H1 (cell line): ENCODE measurements at regions not wholly inside any gene's neighbourhood (a gene's known extent, or its start where the extent isn't known, plus 50 kb on each side); places are given as distances from the start of the nearest gene placed in this dataset.

Source experiments
- CTCF ChIA-PET: fragments of 300-600 bp; sonication (Branson Sonifier 250); formaldehyde crosslinking; loops from one replicate; lab custom pipeline; 2021; ENCODE audit not compliant: partially characterized antibody; lab: Charles Lee
- POLR2A ChIA-PET: fragments of 300-600 bp; sonication (Branson Sonifier 250); formaldehyde crosslinking; loops from one replicate; lab custom pipeline; 2021; ENCODE audit warnings: inconsistent platforms; ENCODE audit not compliant: partially characterized antibody; lab: Charles Lee
- DNase-seq, 2 experiments: peaks; one replicate each; pipeline versions ENCODE4 v3.0.0 to v3.0.0-alpha.2; 2010 to 2022; ENCODE audit warnings: low spot score in 2 of 2, low read depth in 1 of 2, mixed read lengths in 1 of 2
- FAIRE-seq: peaks from 2 replicates; lab custom pipeline; 2011; peaks lifted over from hg19 to GRCh38; lab: Jason Lieb, UNC
- H2AFZ ChIP-seq: 2 replicates; pipeline ENCODE4 v1.8.1; 2012; ENCODE audit warnings: low read length, inconsistent platforms
- H2AK5ac ChIP-seq: 2 replicates; pipeline ENCODE4 v1.6.1; 2013; ENCODE audit warnings: low read depth, low read length
- H2BK120ac ChIP-seq: replicated peaks from 2 replicates; pipeline ENCODE3; 2013; ENCODE audit warnings: low read depth, low read length, inconsistent platforms
- H2BK12ac ChIP-seq: 2 replicates; pipeline ENCODE4 v1.6.1; 2013; ENCODE audit warnings: low read depth, low read length
- H2BK15ac ChIP-seq: 2 replicates; pipeline ENCODE4 v1.6.1; 2013; ENCODE audit warnings: low read length
- H2BK20ac ChIP-seq: 2 replicates; pipeline ENCODE4 v1.6.1; 2013; ENCODE audit warnings: low read length
- H2BK5ac ChIP-seq: 2 replicates; pipeline ENCODE4 v1.6.1; 2013; ENCODE audit warnings: low read depth, low read length
- H3K14ac ChIP-seq: 2 replicates; pipeline ENCODE4 v1.6.1; 2013; ENCODE audit warnings: inconsistent platforms; ENCODE audit not compliant: insufficient read length
- H3K18ac ChIP-seq: 2 replicates; pipeline ENCODE4 v1.6.1; 2013; ENCODE audit warnings: low read length; ENCODE audit errors: extremely low read depth
- H3K23ac ChIP-seq: 2 replicates; pipeline ENCODE4 v1.6.1; 2013; ENCODE audit warnings: inconsistent platforms; ENCODE audit not compliant: insufficient read length
- H3K23me2 ChIP-seq: 2 replicates; pipeline ENCODE4 v1.6.1; 2013; ENCODE audit warnings: low read depth, low read length
- H3K27ac ChIP-seq: 2 replicates; pipeline ENCODE4 v1.6.1; 2011; ENCODE audit warnings: low read depth, low read length, inconsistent platforms
- H3K27me3 ChIP-seq, 4 experiments: replicated peaks in 1 of 4; 1 replicate in 1 of 4; 2 replicates in 3 of 4; pipeline versions ENCODE4 v1.6.1 to v1.8.1; 2011 to 2013; ENCODE audit warnings: low read length in 3 of 4, mild to moderate bottlenecking in 3 of 4, inconsistent platforms in 2 of 4, mixed read lengths in 2 of 4, moderate library complexity in 1 of 4; ENCODE audit not compliant: control insufficient read depth in 3 of 4, insufficient read depth in 3 of 4; ENCODE audit errors: extremely low read depth in 1 of 4
- H3K36me3 ChIP-seq, 4 experiments: 2 replicates each; pipeline versions ENCODE4 v1.6.1 to v1.8.1; 2011 to 2013; ENCODE audit warnings: mild to moderate bottlenecking in 4 of 4, low read length in 3 of 4, moderate library complexity in 2 of 4, control low read depth in 1 of 4, inconsistent platforms in 1 of 4; ENCODE audit not compliant: insufficient read depth in 4 of 4, control insufficient read depth in 2 of 4
- H3K4ac ChIP-seq: replicated peaks from 2 replicates; pipeline ENCODE3; 2013; ENCODE audit warnings: low read length, low read depth, mixed read lengths, inconsistent platforms; ENCODE audit not compliant: insufficient read length
- H3K4me1 ChIP-seq, 4 experiments: replicated peaks in 1 of 4; 1 replicate in 1 of 4; 2 replicates in 3 of 4; pipeline versions ENCODE4 v1.6.1 to v1.8.1; 2011 to 2013; ENCODE audit warnings: low read length in 3 of 4, inconsistent platforms in 2 of 4, mixed read lengths in 1 of 4; ENCODE audit not compliant: insufficient read depth in 4 of 4, control insufficient read depth in 3 of 4
- H3K4me2 ChIP-seq, 2 experiments: 2 replicates each; pipeline versions ENCODE4 v1.6.1 to v1.8.1; 2011 to 2013; ENCODE audit warnings: low read depth in 2 of 2, low read length in 2 of 2, control low read depth in 1 of 2, inconsistent platforms in 1 of 2, mild to moderate bottlenecking in 1 of 2; ENCODE audit not compliant: insufficient read depth in 1 of 2
- H3K4me3 ChIP-seq, 4 experiments: fragments of 200-600, 300-600 bp in 1 of 4; sonication (generic), shearing (Covaris generic), sonication (Bioruptor Twin) in 1 of 4; 2 replicates each; pipeline versions ENCODE4 v1.5.1 to v1.8.1; 2011 to 2016; ENCODE audit warnings: low read length in 4 of 4, low read depth in 3 of 4, control low read depth in 2 of 4, inconsistent platforms in 2 of 4, mild to moderate bottlenecking in 2 of 4, mixed read lengths in 1 of 4, moderate library complexity in 1 of 4; ENCODE audit not compliant: insufficient read depth in 2 of 4; ENCODE audit errors: extremely low read depth in 1 of 4
- H3K56ac ChIP-seq: replicated peaks from 2 replicates; pipeline ENCODE3; 2013; ENCODE audit warnings: low read depth, mild to moderate bottlenecking, mixed read lengths, low read length, inconsistent platforms; ENCODE audit not compliant: insufficient read length
- H3K79me1 ChIP-seq: 2 replicates; pipeline ENCODE4 v1.6.1; 2013; ENCODE audit warnings: low read depth, low read length, control low read depth
- H3K79me2 ChIP-seq, 2 experiments: 2 replicates each; pipeline versions ENCODE4 v1.6.1 to v1.8.1; 2012 to 2013; ENCODE audit warnings: low read length in 2 of 2, mild to moderate bottlenecking in 2 of 2, inconsistent platforms in 1 of 2; ENCODE audit not compliant: insufficient read depth in 2 of 2, control insufficient read depth in 1 of 2
- H3K9ac ChIP-seq, 4 experiments: replicated peaks in 1 of 4; 1 replicate in 1 of 4; 2 replicates in 3 of 4; pipeline versions ENCODE4 v1.6.1 to v1.8.1; 2011 to 2013; ENCODE audit warnings: low read depth in 3 of 4, low read length in 3 of 4, control low read depth in 2 of 4, mild to moderate bottlenecking in 2 of 4, moderate library complexity in 2 of 4, inconsistent platforms in 1 of 4; ENCODE audit errors: extremely low read depth in 1 of 4
- H3K9me3 ChIP-seq, 2 experiments: 2 replicates each; pipeline versions ENCODE4 v1.6.1 to v1.8.1; 2012 to 2013; ENCODE audit warnings: mild to moderate bottlenecking in 2 of 2, moderate library complexity in 2 of 2, control low read depth in 1 of 2, inconsistent platforms in 1 of 2, low read depth in 1 of 2, low read length in 1 of 2, mixed read lengths in 1 of 2; ENCODE audit not compliant: insufficient read depth in 2 of 2
- H4K20me1 ChIP-seq, 2 experiments: replicated peaks in 1 of 2; 2 replicates each; pipeline versions ENCODE3 to v1.8.1; 2011 to 2013; ENCODE audit warnings: inconsistent platforms in 2 of 2, low read length in 2 of 2, mild to moderate bottlenecking in 1 of 2; ENCODE audit not compliant: insufficient read depth in 2 of 2, control insufficient read depth in 1 of 2
- H4K5ac ChIP-seq: 2 replicates; pipeline ENCODE4 v1.6.1; 2013; ENCODE audit warnings: low read length, low read depth, mixed read lengths, inconsistent platforms; ENCODE audit not compliant: insufficient read length
- H4K8ac ChIP-seq: 2 replicates; pipeline ENCODE4 v1.8.0; 2013; ENCODE audit warnings: mild to moderate bottlenecking, moderate library complexity, low read length, inconsistent platforms; ENCODE audit not compliant: insufficient read depth; ENCODE audit errors: extremely low read depth
- H4K91ac ChIP-seq: replicated peaks from 2 replicates; pipeline ENCODE3; 2013; ENCODE audit warnings: low read length, mixed read lengths, inconsistent platforms; ENCODE audit not compliant: insufficient read length
- ASH2L ChIP-seq: fragments of 200-600, 300-600 bp; sonication (generic); IDR thresholded peaks from one replicate; pipeline ENCODE4 v1.7.1; 2017; ENCODE audit warnings: low read length
- BACH1 ChIP-seq: IDR thresholded peaks from 2 replicates; pipeline ENCODE4 v1.6.1; 2012; ENCODE audit warnings: low read length, improper control_type of control experiment
- CBX5 ChIP-seq: fragments of 300-800, 300-1000 bp; sonication (generic); IDR thresholded peaks from 2 replicates; pipeline ENCODE4 v1.7.1; 2016; ENCODE audit warnings: antibody characterized with exemption, low read length, low read depth
- GTF2F1 ChIP-seq: IDR thresholded peaks from 2 replicates; pipeline ENCODE4 v1.6.1; 2012; ENCODE audit warnings: low read depth, low read length, improper control_type of control experiment, borderline replicate concordance
- HDAC6 ChIP-seq: IDR thresholded peaks from one replicate; pipeline ENCODE4 v1.7.1; 2012; ENCODE audit warnings: low read depth, mild to moderate bottlenecking, inconsistent platforms, low read length, moderate library complexity
- JUND ChIP-seq: IDR thresholded peaks from 2 replicates; pipeline ENCODE4 v1.6.1; 2011; ENCODE audit warnings: mild to moderate bottlenecking, improper control_type of control experiment, low read length
- KDM1A ChIP-seq: fragments of 200-600, 300-600 bp; sonication (generic); IDR thresholded peaks from 2 replicates; pipeline ENCODE4 v1.7.1; 2016; ENCODE audit warnings: mild to moderate bottlenecking, low read length, borderline replicate concordance
- MAX ChIP-seq: IDR thresholded peaks from 2 replicates; pipeline ENCODE4 v1.6.1; 2012; ENCODE audit warnings: inconsistent platforms
- POLR2A ChIP-seq, 2 experiments: IDR thresholded peaks; 1 replicate in 1 of 2; 2 replicates in 1 of 2; pipeline ENCODE4 v1.6.1; 2011; ENCODE audit warnings: low read depth in 2 of 2, low read length in 2 of 2, mild to moderate bottlenecking in 2 of 2; ENCODE audit errors: control extremely low read depth in 1 of 2
- RBBP5 ChIP-seq: IDR thresholded peaks from 2 replicates; pipeline ENCODE4 v1.7.1; 2012; ENCODE audit warnings: low read depth, mild to moderate bottlenecking, inconsistent platforms, low read length, moderate library complexity, borderline replicate concordance
- RNF2 ChIP-seq: fragments of 200-900, 300-1000 bp; sonication (generic); IDR thresholded peaks from 2 replicates; pipeline ENCODE4 v1.7.1; 2016; ENCODE audit warnings: borderline replicate concordance, low read depth, mild to moderate bottlenecking, antibody characterized with exemption, low read length; ENCODE audit not compliant: poor library complexity, severe bottlenecking; ENCODE audit errors: missing control alignments
- RXRA ChIP-seq: IDR thresholded peaks from 2 replicates; pipeline ENCODE4 v1.6.1; 2011; ENCODE audit warnings: low read depth, mild to moderate bottlenecking, low read length, moderate library complexity; ENCODE audit not compliant: insufficient read depth
- SIN3A ChIP-seq, 2 experiments: IDR thresholded peaks in 1 of 2; conservative IDR thresholded peaks in 1 of 2; 2 replicates each; pipeline ENCODE4 v1.6.1; 2011 to 2012; ENCODE audit warnings: low read length in 2 of 2, improper control_type of control experiment in 1 of 2, low read depth in 1 of 2, mild to moderate bottlenecking in 1 of 2
- SIX5 ChIP-seq: IDR thresholded peaks from 2 replicates; pipeline ENCODE4 v1.6.1; 2011; ENCODE audit warnings: mild to moderate bottlenecking, low read depth, low read length
- YY1 ChIP-seq: IDR thresholded peaks from 2 replicates; pipeline ENCODE4 v1.6.1; 2011; ENCODE audit warnings: low read depth, mild to moderate bottlenecking, low read length
- WGBS, 2 experiments: shearing (Covaris generic) in 1 of 2; methylation state at CpG; one replicate each; pipeline versions ENCODE4 v1.1.6 to v1.1.7; 2013 to 2015; ENCODE audit warnings: low lambda C conversion rate in 2 of 2, mixed read lengths in 2 of 2, inconsistent platforms in 1 of 2, low coverage in 1 of 2, missing lambda C conversion rate in 1 of 2; ENCODE audit not compliant: insufficient replicate concordance in 2 of 2, insufficient coverage in 1 of 2, insufficient read length in 1 of 2; ENCODE audit errors: extremely low coverage in 1 of 2, missing lambda C conversion rate in 1 of 2; 5-methylcytosine and 5-hydroxymethylcytosine counted together

- no peak overlapping the region for H2BK15ac ChIP-seq
- H2BK20ac ChIP-seq, result no peak overlapping the region
- H3K79me1 ChIP-seq, result no peaks in the 10 kb centered on the region
- no peak overlapping the region for H3K4ac ChIP-seq
- peaks cover 0 to 3% of the 10 kb centered on the region in 2 experiments; a peak in 3 of 4 replicates for H3K9me3 ChIP-seq
- H3K4me1 ChIP-seq, result peaks cover 0 to 3% (median 0%) of the 10 kb centered on the region in 4 experiments; a peak in 2 of 7 replicates
- H2BK5ac ChIP-seq, result no peak overlapping the region
- H3K9ac ChIP-seq, result no peak overlapping the region
- H2AFZ ChIP-seq, result no peak overlapping the region
- no peak for FAIRE-seq
- H3K14ac ChIP-seq, result no peak overlapping the region
- H4K5ac ChIP-seq, result no peak overlapping the region
- H3K23me2 ChIP-seq, result no peaks in the 10 kb centered on the region
- H2AK5ac ChIP-seq, result no peak overlapping the region
- no peak overlapping the region for H3K23ac ChIP-seq
- no peaks in the 10 kb centered on the region for H3K27me3 ChIP-seq
- no peak overlapping the region for H3K56ac ChIP-seq
- WGBS, 2 experiments, result 83% methylated on average over 3 of the region's 3 CpGs; no CpG with 5 or more reads in 1 of the 2 experiments
- H3K4me2 ChIP-seq, result no peak overlapping the region
- H2BK12ac ChIP-seq, result no peak overlapping the region
- no peaks in the 10 kb centered on the region for H4K20me1 ChIP-seq
- no peak overlapping the region for H3K18ac ChIP-seq
- no peaks in the 10 kb centered on the region for H3K79me2 ChIP-seq
- no peak for DNase-seq
- H3K27ac ChIP-seq, result no peak overlapping the region
- CTCF ChIA-PET, result interaction anchor here (1.2 kb wide), 2 partner anchors 95 to 336 kb away, joined by 3 to 4 read pairs; no protein-coding TSS in a partner anchor
- H2BK120ac ChIP-seq, result no peak overlapping the region
- H4K8ac ChIP-seq, result no peak overlapping the region
- no peak overlapping the region for H3K4me3 ChIP-seq
- no peak overlapping the region for H4K91ac ChIP-seq
- H3K36me3 ChIP-seq, result no peaks in the 10 kb centered on the region
- POLR2A ChIA-PET, result interaction anchor here (1.1 kb wide), 1 partner anchor 158 kb away, joined by 3 read pairs; the partner anchor contains the start of gene NAPG
- no peak for TF ChIP-seq KDM1A
- no peak for TF ChIP-seq JUND
- no peak for TF ChIP-seq POLR2A (IDR thresholded peaks at IDR 0.05; ENCODE audit: control extremely low read depth in 1 of 2, low read depth in 2 of 2, low read length in 2 of 2)
- TF ChIP-seq RXRA, result no peak
- no peak for TF ChIP-seq MAX
- TF ChIP-seq YY1, result no peak
- no peak for TF ChIP-seq BACH1
- TF ChIP-seq RNF2, result no peak
- TF ChIP-seq ASH2L, result no peak
- no peak for TF ChIP-seq GTF2F1
- TF ChIP-seq RBBP5, result no peak
- no peak for TF ChIP-seq CBX5
- TF ChIP-seq HDAC6, result no peak
- TF ChIP-seq SIX5, result no peak
- no peak for TF ChIP-seq SIN3A (conservative IDR thresholded peaks at IDR 0.05 in 1 of 2, IDR thresholded peaks at IDR 0.05 in 1 of 2; ENCODE audit: low read depth in 1 of 2, low read length in 2 of 2)
Observed at GRCh38 chr18:10367836-10368235, 86.6 kb upstream of the APCDD1 start.
